DND-41 (cell line): ENCODE measurements at regions not wholly inside any gene's neighbourhood (a gene's known extent, or its start where the extent isn't known, plus 50 kb on each side); places are given as distances from the start of the nearest gene placed in this dataset.

Experiments
- CTCF ChIP-seq: IDR thresholded peaks from 2 replicates; pipeline ENCODE4 v1.5.1; 2012; ENCODE audit warnings: borderline replicate concordance, low read length, moderate library complexity, mild to moderate bottlenecking; ENCODE audit not compliant: poor library complexity, severe bottlenecking; ENCODE audit errors: extremely low read depth
- EZH2 ChIP-seq: IDR thresholded peaks from 3 replicates; pipeline ENCODE4 v1.6.1; 2012; ENCODE audit warnings: borderline replicate concordance, low read depth, mild to moderate bottlenecking, moderate library complexity, low read length, inconsistent platforms; ENCODE audit not compliant: severe bottlenecking

- TF ChIP-seq CTCF = no peak
- no peak for TF ChIP-seq EZH2
Measured at GRCh38 chr17:68656666-68657065, 55.5 kb upstream of the FAM20A start.
